Spleen (tissue), 7 donors: ENCODE measurements at regions not wholly inside any gene's neighbourhood (a gene's known extent, or its start where the extent isn't known, plus 50 kb on each side); places are given as distances from the start of the nearest gene placed in this dataset.

Experiments used
- POLR2A ChIP-seq, 3 donors: fragments of 450-650 bp; IDR thresholded peaks; one replicate each; pipeline ENCODE4 v1.5.1; 2017; ENCODE audit warnings: antibody characterized with exemption in 3 of 3, mild to moderate bottlenecking in 1 of 3
- TF ChIP-seq, protein P1 (sequence below), 11 experiments: fragments of 200-600 bp in 7 of 11; fragments of 450-650 bp in 4 of 11; sonication (generic) in 4 of 11; IDR thresholded peaks in 8 of 11; conservative IDR thresholded peaks in 3 of 11; 1 replicate in 7 of 11; 2 replicates in 4 of 11; pipeline versions ENCODE4 v1.4.0 to v1.8.0; 2016 to 2021; ENCODE audit warnings: antibody characterized with exemption in 11 of 11, inconsistent platforms in 4 of 11, mild to moderate bottlenecking in 1 of 11
- donor health status: DM: no; HTN: no; CAD: no; lungs with moderate emphysema.
- donor health status: DM: no; HTN: no; CAD: no.
- donor health status: DM: no; HTN: no; CAD: no.

DNA sequence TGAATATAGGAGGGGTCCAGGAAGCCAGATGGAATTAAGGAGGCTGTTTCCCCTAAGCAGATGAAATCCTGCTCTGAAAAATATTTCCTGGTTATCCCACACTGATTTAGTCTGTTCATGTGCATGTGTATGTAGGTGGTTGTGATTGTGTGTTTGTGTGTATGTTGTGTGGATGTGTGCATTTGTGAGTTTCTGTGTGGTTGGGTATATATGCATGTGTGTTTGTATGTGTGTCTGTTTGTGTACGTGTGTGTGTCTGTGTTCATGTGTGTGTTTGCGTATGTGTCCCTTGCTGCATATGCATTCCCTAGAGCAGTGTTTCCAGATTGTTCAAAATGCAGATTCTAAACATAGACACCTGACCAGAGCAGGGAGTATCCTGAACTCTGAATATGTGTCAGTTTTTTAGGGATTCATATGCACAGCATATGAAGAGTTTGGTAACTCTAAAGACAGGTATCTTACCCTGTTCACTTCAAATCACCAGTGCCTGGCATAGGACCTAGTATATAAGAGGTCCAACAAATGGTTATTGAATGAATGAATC is 239.8 kb downstream of the MAFB start:
- TF ChIP-seq, protein P1, sequence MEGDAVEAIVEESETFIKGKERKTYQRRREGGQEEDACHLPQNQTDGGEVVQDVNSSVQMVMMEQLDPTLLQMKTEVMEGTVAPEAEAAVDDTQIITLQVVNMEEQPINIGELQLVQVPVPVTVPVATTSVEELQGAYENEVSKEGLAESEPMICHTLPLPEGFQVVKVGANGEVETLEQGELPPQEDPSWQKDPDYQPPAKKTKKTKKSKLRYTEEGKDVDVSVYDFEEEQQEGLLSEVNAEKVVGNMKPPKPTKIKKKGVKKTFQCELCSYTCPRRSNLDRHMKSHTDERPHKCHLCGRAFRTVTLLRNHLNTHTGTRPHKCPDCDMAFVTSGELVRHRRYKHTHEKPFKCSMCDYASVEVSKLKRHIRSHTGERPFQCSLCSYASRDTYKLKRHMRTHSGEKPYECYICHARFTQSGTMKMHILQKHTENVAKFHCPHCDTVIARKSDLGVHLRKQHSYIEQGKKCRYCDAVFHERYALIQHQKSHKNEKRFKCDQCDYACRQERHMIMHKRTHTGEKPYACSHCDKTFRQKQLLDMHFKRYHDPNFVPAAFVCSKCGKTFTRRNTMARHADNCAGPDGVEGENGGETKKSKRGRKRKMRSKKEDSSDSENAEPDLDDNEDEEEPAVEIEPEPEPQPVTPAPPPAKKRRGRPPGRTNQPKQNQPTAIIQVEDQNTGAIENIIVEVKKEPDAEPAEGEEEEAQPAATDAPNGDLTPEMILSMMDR (IDR thresholded peaks at IDR 0.05 in 8 of 11, conservative IDR thresholded peaks at IDR 0.05 in 3 of 11), result no peak
- TF ChIP-seq POLR2A (IDR thresholded peaks at IDR 0.05), result no peak
